Activated naive CD4-positive, alpha-beta T cell treated with anti-CD3 and anti-CD28 coated beads, Interleukin-2, amount 10 ng/mL, durations not matched to agents 7 days and 5 days (primary cell): ENCODE measurements at regions not wholly inside any gene's neighbourhood (a gene's known extent, or its start where the extent isn't known, plus 50 kb on each side); places are given as distances from the start of the nearest gene placed in this dataset.

ENCODE experiments used
- CTCF ChIA-PET: fragments of 350-600 bp; sonication (Branson Sonifier 250); formaldehyde crosslinking; loops from one replicate; lab custom pipeline; 2021; ENCODE audit warnings: antibody characterized with exemption; lab: Charles Lee
- DNase-seq: peaks from one replicate; pipeline ENCODE4 v3.0.0-alpha.2; 2020
- H3K27ac Mint-ChIP-seq: one replicate; pipeline ENCODE4 v1.8.0; 2021; ENCODE audit warnings: mild to moderate bottlenecking, moderate library complexity, mixed read lengths
- H3K27me3 Mint-ChIP-seq: one replicate; pipeline ENCODE4 v1.8.0; 2021; ENCODE audit warnings: mild to moderate bottlenecking, mixed read lengths
- H3K36me3 Mint-ChIP-seq: one replicate; pipeline ENCODE4 v1.8.0; 2021; ENCODE audit warnings: mixed read lengths
- H3K4me1 Mint-ChIP-seq: one replicate; pipeline ENCODE4 v1.8.0; 2021; ENCODE audit warnings: mixed read lengths
- H3K4me3 Mint-ChIP-seq: one replicate; pipeline ENCODE4 v1.8.0; 2021; ENCODE audit warnings: mild to moderate bottlenecking, moderate library complexity, mixed read lengths
- H3K9me3 Mint-ChIP-seq: one replicate; pipeline ENCODE4 v1.8.0; 2021; ENCODE audit warnings: mixed read lengths

- Mint-ChIP-seq H3K4me1 (no peaks in the 10 kb centered on the region), H3K9me3 (peaks cover 3% of the 10 kb centered on the region), H3K36me3 (peaks cover 54% of the 10 kb centered on the region), H3K27ac (no peak overlapping the region), H3K4me3 (no peak overlapping the region), H3K27me3 (no peaks in the 10 kb centered on the region)
- CTCF ChIA-PET: interaction anchor here (0.9 to 3.9 kb wide), 6 partner anchors 9 to 97 kb away, joined by 3 to 16 read pairs (median 4); no protein-coding TSS in a partner anchor
- peak; percentile 16 for DNase-seq
Measured at GRCh38 chr10:46227936-46228562, 58.7 kb upstream of the ANTXRL start.

- H3K27ac Mint-ChIP-seq: no peak overlapping the region
- CTCF ChIA-PET: interaction anchor here (0.9 to 3.9 kb wide), 6 partner anchors 9 to 97 kb away, joined by 3 to 16 read pairs (median 4); no protein-coding TSS in a partner anchor
- peaks cover 3% of the 10 kb centered on the region for H3K9me3 Mint-ChIP-seq
- DNase-seq: peak; percentile 67
- no peaks in the 10 kb centered on the region for H3K27me3 Mint-ChIP-seq
- H3K36me3 Mint-ChIP-seq: peaks cover 54% of the 10 kb centered on the region
- no peaks in the 10 kb centered on the region for H3K4me1 Mint-ChIP-seq
- H3K4me3 Mint-ChIP-seq: no peak overlapping the region
Measured at GRCh38 chr10:46228563-46229071, 58.2 kb upstream of the ANTXRL start.

- H3K9me3 Mint-ChIP-seq: peaks cover 3% of the 10 kb centered on the region
- no peak overlapping the region for H3K27ac Mint-ChIP-seq
- DNase-seq: peak; percentile 27
- no peak overlapping the region for H3K4me3 Mint-ChIP-seq
- no peaks in the 10 kb centered on the region for H3K27me3 Mint-ChIP-seq
- CTCF ChIA-PET: interaction anchor here (0.7 to 3.9 kb wide), 7 partner anchors 9 to 994 kb away, joined by 3 to 16 read pairs (median 4); no protein-coding TSS in a partner anchor
- no peaks in the 10 kb centered on the region for H3K4me1 Mint-ChIP-seq
- H3K36me3 Mint-ChIP-seq: peaks cover 55% of the 10 kb centered on the region
Measured at GRCh38 chr10:46229144-46229563, 57.6 kb upstream of the ANTXRL start.

GRCh38 chr10:46230615-46231014 lies 56.2 kb upstream of the ANTXRL start:
- CTCF ChIA-PET: interaction anchor here (1.7 kb wide), 1 partner anchor 10 kb away, joined by 4 read pairs; no protein-coding TSS in a partner anchor
- peaks cover 3% of the 10 kb centered on the region for H3K9me3 Mint-ChIP-seq
- no peak for DNase-seq
- H3K4me1 Mint-ChIP-seq: no peaks in the 10 kb centered on the region
- no peaks in the 10 kb centered on the region for H3K27me3 Mint-ChIP-seq
- H3K36me3 Mint-ChIP-seq: peaks cover 52% of the 10 kb centered on the region
- H3K27ac Mint-ChIP-seq: no peak overlapping the region
- H3K4me3 Mint-ChIP-seq: no peak overlapping the region

- peaks cover 3% of the 10 kb centered on the region for H3K9me3 Mint-ChIP-seq
- H3K36me3 Mint-ChIP-seq: peaks cover 52% of the 10 kb centered on the region
- CTCF ChIA-PET: no interaction called here
- H3K27ac Mint-ChIP-seq: no peak overlapping the region
- no peak overlapping the region for H3K4me3 Mint-ChIP-seq
- H3K27me3 Mint-ChIP-seq: no peaks in the 10 kb centered on the region
- DNase-seq: peak; percentile 7
- no peaks in the 10 kb centered on the region for H3K4me1 Mint-ChIP-seq
Measured at GRCh38 chr10:46231087-46231486, 55.7 kb upstream of the ANTXRL start.

- Mint-ChIP-seq H3K4me3 (no peak overlapping the region), H3K9me3 (peaks cover 3% of the 10 kb centered on the region), H3K4me1 (no peaks in the 10 kb centered on the region), H3K36me3 (peaks cover 60% of the 10 kb centered on the region), H3K27ac (no peak overlapping the region), H3K27me3 (no peaks in the 10 kb centered on the region)
- CTCF ChIA-PET: no interaction called here
- DNase-seq: no peak
Measured at GRCh38 chr10:46232084-46232483, 54.7 kb upstream of the ANTXRL start.

GRCh38 chr10:46232666-46233065 lies 54.1 kb upstream of the ANTXRL start:
- DNase-seq: no peak
- no peaks in the 10 kb centered on the region for H3K4me1 Mint-ChIP-seq
- H3K9me3 Mint-ChIP-seq: peaks cover 3% of the 10 kb centered on the region
- peaks cover 60% of the 10 kb centered on the region for H3K36me3 Mint-ChIP-seq
- H3K27me3 Mint-ChIP-seq: no peaks in the 10 kb centered on the region
- CTCF ChIA-PET: no interaction called here
- H3K4me3 Mint-ChIP-seq: no peak overlapping the region
- no peak overlapping the region for H3K27ac Mint-ChIP-seq

- H3K27me3 Mint-ChIP-seq: no peaks in the 10 kb centered on the region
- no peaks in the 10 kb centered on the region for H3K4me1 Mint-ChIP-seq
- DNase-seq: peak; percentile 7
- no peak overlapping the region for H3K4me3 Mint-ChIP-seq
- H3K27ac Mint-ChIP-seq: no peak overlapping the region
- CTCF ChIA-PET: no interaction called here
- H3K9me3 Mint-ChIP-seq: peaks cover 3% of the 10 kb centered on the region
- peaks cover 65% of the 10 kb centered on the region for H3K36me3 Mint-ChIP-seq
Measured at GRCh38 chr10:46233181-46233580, 53.6 kb upstream of the ANTXRL start.

GRCh38 chr10:46234026-46234425 lies 52.8 kb upstream of the ANTXRL start:
- no peaks in the 10 kb centered on the region for H3K4me1 Mint-ChIP-seq
- no peak overlapping the region for H3K4me3 Mint-ChIP-seq
- no peak for DNase-seq
- no peak overlapping the region for H3K27ac Mint-ChIP-seq
- H3K9me3 Mint-ChIP-seq: peaks cover 3% of the 10 kb centered on the region
- peaks cover 70% of the 10 kb centered on the region for H3K36me3 Mint-ChIP-seq
- CTCF ChIA-PET: no interaction called here
- no peaks in the 10 kb centered on the region for H3K27me3 Mint-ChIP-seq

- no peak for DNase-seq
- H3K36me3 Mint-ChIP-seq: peaks cover 69% of the 10 kb centered on the region
- CTCF ChIA-PET: no interaction called here
- H3K9me3 Mint-ChIP-seq: peaks cover 3% of the 10 kb centered on the region
- no peaks in the 10 kb centered on the region for H3K27me3 Mint-ChIP-seq
- no peak overlapping the region for H3K4me3 Mint-ChIP-seq
- peaks cover under 1% of the 10 kb centered on the region for H3K4me1 Mint-ChIP-seq
- H3K27ac Mint-ChIP-seq: no peak overlapping the region
Measured at GRCh38 chr10:46234431-46235060, 52.3 kb upstream of the ANTXRL start.

- no peak overlapping the region for H3K4me3 Mint-ChIP-seq
- no peak for DNase-seq
- H3K27ac Mint-ChIP-seq: no peak overlapping the region
- peaks cover 5% of the 10 kb centered on the region for H3K4me1 Mint-ChIP-seq
- H3K36me3 Mint-ChIP-seq: peaks cover 64% of the 10 kb centered on the region
- H3K27me3 Mint-ChIP-seq: no peaks in the 10 kb centered on the region
- no peaks in the 10 kb centered on the region for H3K9me3 Mint-ChIP-seq
- CTCF ChIA-PET: no interaction called here
Measured at GRCh38 chr10:46235705-46236545, 50.9 kb upstream of the ANTXRL start.

- CTCF ChIA-PET: no interaction called here
Measured at GRCh38 chr10:46236546-46236887, 50.3 kb upstream of the ANTXRL start.

GRCh38 chr10:46236941-46237681 lies 49.7 kb upstream of the ANTXRL start:
- Mint-ChIP-seq H3K4me1 (peaks cover 10% of the 10 kb centered on the region), H3K4me3 (no peak overlapping the region), H3K27me3 (no peaks in the 10 kb centered on the region), H3K27ac (no peak overlapping the region), H3K36me3 (peaks cover 67% of the 10 kb centered on the region), H3K9me3 (peaks cover 9% of the 10 kb centered on the region)
- no peak for DNase-seq
- CTCF ChIA-PET: interaction anchor here (1.9 kb wide), 1 partner anchor 9 kb away, joined by 5 read pairs; no protein-coding TSS in a partner anchor

More at GRCh38 chr10:46236546-46236887, 50.3 kb upstream of the ANTXRL start:
- no peak overlapping the region for H3K27ac Mint-ChIP-seq
- no peaks in the 10 kb centered on the region for H3K27me3 Mint-ChIP-seq
- H3K36me3 Mint-ChIP-seq: peaks cover 65% of the 10 kb centered on the region
- H3K4me1 Mint-ChIP-seq: peaks cover 10% of the 10 kb centered on the region
- H3K9me3 Mint-ChIP-seq: peaks cover 4% of the 10 kb centered on the region
- H3K4me3 Mint-ChIP-seq: no peak overlapping the region
- no peak for DNase-seq
